Endodermal cell (in vitro differentiated cells): ENCODE measurements at regions not wholly inside any gene's neighbourhood (a gene's known extent, or its start where the extent isn't known, plus 50 kb on each side); places are given as distances from the start of the nearest gene placed in this dataset.

Experiments
- DNase-seq: peaks from one replicate; pipeline ENCODE4 v3.0.0-alpha.2; 2017
- H3K27ac ChIP-seq: 2 replicates; pipeline ENCODE4 v1.5.1; 2013; ENCODE audit warnings: mild to moderate bottlenecking, low read depth, low read length, moderate library complexity
- H3K27me3 ChIP-seq: 2 replicates; pipeline ENCODE4 v1.6.1; 2013; ENCODE audit warnings: mild to moderate bottlenecking, low read length, moderate library complexity; ENCODE audit not compliant: insufficient read depth, control insufficient read depth, poor library complexity, severe bottlenecking
- H3K36me3 ChIP-seq: 2 replicates; pipeline ENCODE4 v1.7.0; 2013; ENCODE audit warnings: mild to moderate bottlenecking, low read length, moderate library complexity; ENCODE audit not compliant: control insufficient read depth, insufficient read depth
- H3K4me1 ChIP-seq: one replicate; pipeline ENCODE4 v1.7.0; 2013; ENCODE audit warnings: low read length; ENCODE audit not compliant: control insufficient read depth, insufficient read depth
- H3K4me3 ChIP-seq: 2 replicates; pipeline ENCODE4 v1.5.1; 2013; ENCODE audit warnings: mild to moderate bottlenecking, low read length, moderate library complexity
- H3K9ac ChIP-seq: 2 replicates; pipeline ENCODE4 v1.6.1; 2013; ENCODE audit warnings: mild to moderate bottlenecking, low read length, moderate library complexity; ENCODE audit not compliant: poor library complexity, severe bottlenecking; ENCODE audit errors: extremely low read depth
- H3K9me3 ChIP-seq: 2 replicates; pipeline ENCODE4 v1.6.1; 2013; ENCODE audit warnings: mild to moderate bottlenecking, low read length, moderate library complexity; ENCODE audit not compliant: control insufficient read depth
- H3K27ac Mint-ChIP-seq: 2 replicates; pipeline ENCODE4 v1.8.0; 2020; ENCODE audit warnings: mixed read lengths
- H3K27me3 Mint-ChIP-seq: 2 replicates; pipeline ENCODE4 v1.8.0; 2021; ENCODE audit warnings: mild to moderate bottlenecking, mixed read lengths; ENCODE audit not compliant: insufficient read depth
- H3K36me3 Mint-ChIP-seq: 2 replicates; pipeline ENCODE4 v1.8.0; 2020; ENCODE audit warnings: low read depth, mixed read lengths
- H3K4me1 Mint-ChIP-seq: 2 replicates; pipeline ENCODE4 v1.8.0; 2020; ENCODE audit warnings: mixed read lengths
- H3K4me3 Mint-ChIP-seq: 2 replicates; pipeline ENCODE4 v1.8.0; 2020; ENCODE audit warnings: mild to moderate bottlenecking, moderate library complexity, mixed read lengths
- H3K9me3 Mint-ChIP-seq: 2 replicates; pipeline ENCODE4 v1.8.0; 2020; ENCODE audit warnings: mild to moderate bottlenecking, mixed read lengths
- WGBS, 2 experiments: methylation state at CpG; one replicate each; pipeline versions ENCODE4 v1.1.5 to v1.1.7; 2013; ENCODE audit warnings: missing lambda C conversion rate in 2 of 2, mixed read lengths in 1 of 2; ENCODE audit not compliant: insufficient coverage in 1 of 2, insufficient read length in 1 of 2; 5-methylcytosine and 5-hydroxymethylcytosine counted together
- TF ChIP-seq, protein P1 (sequence below): fragments of 200-600 bp; sonication (generic); conservative IDR thresholded peaks from 2 replicates; pipeline ENCODE4 v1.5.0; 2021; ENCODE audit warnings: antibody characterized with exemption, mild to moderate bottlenecking

DNA sequence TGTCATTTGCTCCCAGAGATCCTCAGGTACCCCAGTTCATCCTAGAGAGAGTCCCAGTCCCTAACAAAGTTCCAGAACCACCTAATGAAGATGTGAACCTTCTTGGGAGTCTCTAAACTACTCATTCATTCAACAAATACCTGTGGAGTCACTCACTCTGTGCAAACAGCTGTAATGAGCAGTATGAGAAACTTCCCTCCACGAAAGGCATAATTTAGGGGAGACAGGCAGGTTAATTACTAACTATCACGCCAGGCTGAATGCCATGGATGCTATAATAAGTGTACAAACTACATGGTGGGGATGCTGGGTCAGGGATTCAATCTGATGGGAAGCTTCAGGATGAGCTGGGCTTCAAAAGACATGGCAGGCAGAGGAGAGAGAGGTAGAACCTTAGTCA is 70.1 kb upstream of the AFDN start:
- no peaks in the 10 kb centered on the region for H3K27me3 ChIP-seq
- peaks cover 2% of the 10 kb centered on the region for H3K36me3 Mint-ChIP-seq
- no peaks in the 10 kb centered on the region for H3K9me3 ChIP-seq
- peaks cover 2% of the 10 kb centered on the region for H3K4me1 ChIP-seq
- H3K4me3 ChIP-seq = no peak overlapping the region
- no peaks in the 10 kb centered on the region for H3K36me3 ChIP-seq
- TF ChIP-seq, protein P1, sequence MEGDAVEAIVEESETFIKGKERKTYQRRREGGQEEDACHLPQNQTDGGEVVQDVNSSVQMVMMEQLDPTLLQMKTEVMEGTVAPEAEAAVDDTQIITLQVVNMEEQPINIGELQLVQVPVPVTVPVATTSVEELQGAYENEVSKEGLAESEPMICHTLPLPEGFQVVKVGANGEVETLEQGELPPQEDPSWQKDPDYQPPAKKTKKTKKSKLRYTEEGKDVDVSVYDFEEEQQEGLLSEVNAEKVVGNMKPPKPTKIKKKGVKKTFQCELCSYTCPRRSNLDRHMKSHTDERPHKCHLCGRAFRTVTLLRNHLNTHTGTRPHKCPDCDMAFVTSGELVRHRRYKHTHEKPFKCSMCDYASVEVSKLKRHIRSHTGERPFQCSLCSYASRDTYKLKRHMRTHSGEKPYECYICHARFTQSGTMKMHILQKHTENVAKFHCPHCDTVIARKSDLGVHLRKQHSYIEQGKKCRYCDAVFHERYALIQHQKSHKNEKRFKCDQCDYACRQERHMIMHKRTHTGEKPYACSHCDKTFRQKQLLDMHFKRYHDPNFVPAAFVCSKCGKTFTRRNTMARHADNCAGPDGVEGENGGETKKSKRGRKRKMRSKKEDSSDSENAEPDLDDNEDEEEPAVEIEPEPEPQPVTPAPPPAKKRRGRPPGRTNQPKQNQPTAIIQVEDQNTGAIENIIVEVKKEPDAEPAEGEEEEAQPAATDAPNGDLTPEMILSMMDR = no peak
- H3K27ac ChIP-seq = no peak overlapping the region
- no peak for DNase-seq
- H3K27ac Mint-ChIP-seq = no peak overlapping the region
- no peak overlapping the region for H3K4me3 Mint-ChIP-seq
- H3K27me3 Mint-ChIP-seq = peaks cover 9% of the 10 kb centered on the region
- H3K9ac ChIP-seq = no peak overlapping the region
- peaks cover 13% of the 10 kb centered on the region for H3K4me1 Mint-ChIP-seq
- 91 to 100% methylated on average over 2 of the region's 2 CpGs for WGBS, 2 experiments
- peaks cover 8% of the 10 kb centered on the region for H3K9me3 Mint-ChIP-seq

DNA sequence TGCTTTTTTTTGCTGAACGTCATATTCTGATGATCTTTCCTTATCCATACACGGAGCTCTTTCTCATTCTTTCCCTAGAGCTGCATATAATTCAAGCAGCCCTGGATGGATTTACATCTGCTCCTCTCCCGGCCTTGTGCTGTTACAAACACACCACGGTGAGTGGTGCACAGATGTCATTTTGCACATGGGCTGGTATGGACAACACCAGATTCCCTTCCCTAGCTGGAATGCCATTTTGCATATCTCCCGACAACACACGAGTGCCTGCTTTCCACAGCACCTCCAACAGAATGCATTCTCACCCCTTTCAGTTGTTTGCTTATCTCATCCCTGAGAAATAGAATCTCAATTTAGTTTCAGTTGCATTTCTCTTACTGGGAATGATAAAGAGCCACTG is 69.5 kb upstream of the AFDN start:
- H3K36me3 ChIP-seq = no peaks in the 10 kb centered on the region
- H3K27me3 ChIP-seq = no peaks in the 10 kb centered on the region
- peaks cover 2% of the 10 kb centered on the region for H3K36me3 Mint-ChIP-seq
- WGBS, 2 experiments = 88 to 90% methylated on average over 6 of the region's 6 CpGs
- peaks cover 9% of the 10 kb centered on the region for H3K27me3 Mint-ChIP-seq
- TF ChIP-seq, protein P1 = no peak
- H3K4me3 Mint-ChIP-seq = no peak overlapping the region
- no peak overlapping the region for H3K9ac ChIP-seq
- peaks cover 11% of the 10 kb centered on the region for H3K4me1 Mint-ChIP-seq
- peaks cover 2% of the 10 kb centered on the region for H3K4me1 ChIP-seq
- no peak for DNase-seq
- H3K27ac Mint-ChIP-seq = no peak overlapping the region
- H3K9me3 Mint-ChIP-seq = peaks cover 7% of the 10 kb centered on the region
- no peak overlapping the region for H3K27ac ChIP-seq
- no peak overlapping the region for H3K4me3 ChIP-seq
- no peaks in the 10 kb centered on the region for H3K9me3 ChIP-seq

DNA sequence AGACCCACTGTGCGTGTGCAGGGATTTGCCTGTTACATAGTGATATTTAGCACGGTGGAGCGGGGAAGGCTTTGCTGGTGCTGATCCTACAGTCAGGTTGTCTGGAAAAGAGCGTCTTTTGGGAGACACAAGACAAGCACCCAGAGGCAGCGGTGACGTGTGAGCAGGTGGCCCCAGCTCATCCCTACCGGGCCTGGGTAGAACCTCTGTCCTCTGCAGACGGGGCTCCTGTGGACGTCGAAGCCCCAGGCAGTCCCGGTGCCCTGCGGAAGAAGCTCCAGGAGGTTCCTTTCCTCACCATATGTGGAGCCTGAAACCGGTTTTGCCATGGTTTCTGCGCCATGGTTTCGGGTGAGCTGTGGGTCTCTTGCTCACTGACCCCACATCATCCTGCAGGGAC is 68.9 kb upstream of the AFDN start:
- DNase-seq = no peak
- H3K4me3 ChIP-seq = no peak overlapping the region
- H3K4me1 Mint-ChIP-seq = peaks cover 11% of the 10 kb centered on the region
- peaks cover 9% of the 10 kb centered on the region for H3K27me3 Mint-ChIP-seq
- H3K9me3 Mint-ChIP-seq = peaks cover 3% of the 10 kb centered on the region
- no peak overlapping the region for H3K9ac ChIP-seq
- peaks cover 2% of the 10 kb centered on the region for H3K4me1 ChIP-seq
- H3K27ac Mint-ChIP-seq = no peak overlapping the region
- H3K4me3 Mint-ChIP-seq = no peak overlapping the region
- no peaks in the 10 kb centered on the region for H3K36me3 ChIP-seq
- H3K27ac ChIP-seq = no peak overlapping the region
- H3K27me3 ChIP-seq = no peaks in the 10 kb centered on the region
- no peaks in the 10 kb centered on the region for H3K9me3 ChIP-seq
- H3K36me3 Mint-ChIP-seq = peaks cover 2% of the 10 kb centered on the region
- TF ChIP-seq, protein P1 = no peak
- 93 to 99% methylated on average over 11 to 15 of the region's 15 CpGs for WGBS, 2 experiments
